Heart left ventricle (tissue), 16 donors: ENCODE measurements at regions not wholly inside any gene's neighbourhood (a gene's known extent, or its start where the extent isn't known, plus 50 kb on each side); places are given as distances from the start of the nearest gene placed in this dataset.

Source experiments
- ATAC-seq, 4 donors: fragments of 200-7000 bp; cut with Tn5 transposase; one replicate each; pipeline ENCODE4 v1.9.1; 2020 to 2022; ENCODE audit warnings: moderate library complexity in 4 of 4, mild to moderate bottlenecking in 3 of 4, moderate number of reproducible peaks in 1 of 4
- DNase-seq, 5 donors: peaks; one replicate each; pipeline ENCODE4 v3.0.0-alpha.2; 2020
- H3K27ac ChIP-seq, 12 donors: fragments of 200-600 bp; sonication (generic) in 4 of 12; one replicate each; pipeline versions ENCODE4 v1.5.0 to v1.8.0; 2016 to 2022; ENCODE audit warnings: mild to moderate bottlenecking in 2 of 12
- H3K27me3 ChIP-seq, 9 donors: fragments of 200-600 bp; sonication (generic) in 2 of 9; one replicate each; pipeline versions ENCODE4 v1.5.1 to v1.8.0; 2016 to 2022; ENCODE audit warnings: mild to moderate bottlenecking in 3 of 9
- H3K36me3 ChIP-seq, 9 donors: fragments of 200-600 bp; sonication (generic) in 2 of 9; one replicate each; pipeline versions ENCODE4 v1.5.0 to v1.8.0; 2018 to 2022; ENCODE audit warnings: mild to moderate bottlenecking in 2 of 9
- H3K4me1 ChIP-seq, 12 donors: fragments of 200-600 bp; sonication (generic) in 4 of 12; one replicate each; pipeline versions ENCODE4 v1.5.0 to v1.8.0; 2016 to 2022; ENCODE audit warnings: mild to moderate bottlenecking in 3 of 12
- H3K4me3 ChIP-seq, 12 donors: fragments of 200-600 bp; sonication (generic) in 4 of 12; one replicate each; pipeline versions ENCODE4 v1.5.0 to v1.8.0; 2017 to 2022; ENCODE audit warnings: mild to moderate bottlenecking in 9 of 12, moderate library complexity in 4 of 12
- H3K9me3 ChIP-seq, 12 donors: fragments of 200-600 bp; sonication (generic) in 4 of 12; one replicate each; pipeline versions ENCODE4 v1.5.0 to v1.8.0; 2016 to 2022; ENCODE audit warnings: mild to moderate bottlenecking in 1 of 12
- POLR2A ChIP-seq, 2 donors: fragments of 450-650 bp; IDR thresholded peaks; one replicate each; pipeline ENCODE4 v1.6.1; 2017; ENCODE audit warnings: antibody characterized with exemption in 2 of 2, mild to moderate bottlenecking in 2 of 2, moderate library complexity in 2 of 2
- WGBS, 4 donors: extraction: QIAGEN DNeasy Blood & Tissue Kit in 2 of 4; methylation state at CpG; one replicate each; pipeline versions ENCODE4 v1.1.5 to v1.1.7; 2013 to 2018; 5-methylcytosine and 5-hydroxymethylcytosine counted together
- intact Hi-C, 10 donors: fragments of 100-400 bp; cut with DNase I; formaldehyde crosslinking; loops; one replicate each; pipeline versions ENCODE4 v1.11.1 to v1.14.2; 2022
- TF ChIP-seq, protein P1 (sequence below), 12 donors: fragments of 200-600 bp; sonication (generic) in 4 of 12; IDR thresholded peaks; one replicate each; pipeline versions ENCODE4 v1.5.0 to v1.8.0; 2018 to 2022; ENCODE audit warnings: antibody characterized with exemption in 12 of 12, mild to moderate bottlenecking in 5 of 12
- donor health status: ischemic (EF 13 %, LVEDD 7.1; RV severe dilation, severe dysfunction).
- donor health status: healthy with polysubstance abuse.
- donor health status: DM: no; HTN: yes; CAD: no.
- donor health status: DM: no; HTN: no; CAD: no.
- donor health status: ischemic (EF 25% LVEDD 6.9; RV normal size, moderate dysfunction).
- donor health status: ischemic (EF 25% LVEDD 5.7; RV mildly dilated, moderate dysfunction).
- donor health status: healthy.
- donor health status: DM: yes; HTN: yes; CAD: no.
- donor health status: ischemic (EF 35%, LVEDD 5.7; RV mildly dilated, moderate dysfunction).
- donor health status: nonischemic (EF 11% LVEDD 7.7; RV severe dilation, severe dysfunction).
- donor health status: DM: yes; HTN: yes; CAD: no.
- donor health status: PGD.
- donor health status: ischemic (EF 29% LVEDD 5.4; RV normal size, mild dysfunction).
- donor health status: nonischemic (EF 23%, LVEDD 6.1; RV moderate dilation, normal function).

DNA sequence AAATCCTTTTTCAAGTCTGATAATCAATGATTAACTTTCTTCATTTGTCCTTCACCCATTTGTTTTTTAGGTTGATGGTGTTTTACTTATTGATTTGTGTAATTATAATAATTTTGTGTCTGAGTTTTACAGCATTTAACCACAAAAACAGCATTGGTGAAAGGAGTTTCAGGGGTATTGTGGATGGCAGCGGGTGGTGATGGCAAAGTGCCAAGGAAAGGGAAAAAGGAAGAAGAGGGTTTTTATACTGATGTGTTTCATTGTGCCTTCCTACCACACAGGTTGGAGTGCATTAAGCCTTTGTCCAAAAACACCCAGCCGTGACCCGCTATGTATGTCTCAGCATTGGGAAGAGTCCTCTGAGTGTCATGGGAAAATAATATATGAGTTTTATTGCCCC is 150.3 kb downstream of the DAD1 start:
- peaks cover 0 to 7% (median 0%) of the 10 kb centered on the region in 12 donors for H3K4me1 ChIP-seq
- intact Hi-C loops = no loop called here
- WGBS, 4 donors = 90 to 97% (median 93%) methylated on average over 3 of the region's 3 CpGs
- TF ChIP-seq, protein P1, sequence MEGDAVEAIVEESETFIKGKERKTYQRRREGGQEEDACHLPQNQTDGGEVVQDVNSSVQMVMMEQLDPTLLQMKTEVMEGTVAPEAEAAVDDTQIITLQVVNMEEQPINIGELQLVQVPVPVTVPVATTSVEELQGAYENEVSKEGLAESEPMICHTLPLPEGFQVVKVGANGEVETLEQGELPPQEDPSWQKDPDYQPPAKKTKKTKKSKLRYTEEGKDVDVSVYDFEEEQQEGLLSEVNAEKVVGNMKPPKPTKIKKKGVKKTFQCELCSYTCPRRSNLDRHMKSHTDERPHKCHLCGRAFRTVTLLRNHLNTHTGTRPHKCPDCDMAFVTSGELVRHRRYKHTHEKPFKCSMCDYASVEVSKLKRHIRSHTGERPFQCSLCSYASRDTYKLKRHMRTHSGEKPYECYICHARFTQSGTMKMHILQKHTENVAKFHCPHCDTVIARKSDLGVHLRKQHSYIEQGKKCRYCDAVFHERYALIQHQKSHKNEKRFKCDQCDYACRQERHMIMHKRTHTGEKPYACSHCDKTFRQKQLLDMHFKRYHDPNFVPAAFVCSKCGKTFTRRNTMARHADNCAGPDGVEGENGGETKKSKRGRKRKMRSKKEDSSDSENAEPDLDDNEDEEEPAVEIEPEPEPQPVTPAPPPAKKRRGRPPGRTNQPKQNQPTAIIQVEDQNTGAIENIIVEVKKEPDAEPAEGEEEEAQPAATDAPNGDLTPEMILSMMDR (IDR thresholded peaks at IDR 0.05) = no peak
- TF ChIP-seq POLR2A (IDR thresholded peaks at IDR 0.05) = no peak
- no peaks in the 10 kb centered on the region for H3K36me3 ChIP-seq
- H3K9me3 ChIP-seq = no peaks in the 10 kb centered on the region
- no peak for DNase-seq
- ATAC-seq = no peak
- H3K4me3 ChIP-seq = no peak overlapping the region
- no peak overlapping the region for H3K27ac ChIP-seq
- H3K27me3 ChIP-seq = no peaks in the 10 kb centered on the region

DNA sequence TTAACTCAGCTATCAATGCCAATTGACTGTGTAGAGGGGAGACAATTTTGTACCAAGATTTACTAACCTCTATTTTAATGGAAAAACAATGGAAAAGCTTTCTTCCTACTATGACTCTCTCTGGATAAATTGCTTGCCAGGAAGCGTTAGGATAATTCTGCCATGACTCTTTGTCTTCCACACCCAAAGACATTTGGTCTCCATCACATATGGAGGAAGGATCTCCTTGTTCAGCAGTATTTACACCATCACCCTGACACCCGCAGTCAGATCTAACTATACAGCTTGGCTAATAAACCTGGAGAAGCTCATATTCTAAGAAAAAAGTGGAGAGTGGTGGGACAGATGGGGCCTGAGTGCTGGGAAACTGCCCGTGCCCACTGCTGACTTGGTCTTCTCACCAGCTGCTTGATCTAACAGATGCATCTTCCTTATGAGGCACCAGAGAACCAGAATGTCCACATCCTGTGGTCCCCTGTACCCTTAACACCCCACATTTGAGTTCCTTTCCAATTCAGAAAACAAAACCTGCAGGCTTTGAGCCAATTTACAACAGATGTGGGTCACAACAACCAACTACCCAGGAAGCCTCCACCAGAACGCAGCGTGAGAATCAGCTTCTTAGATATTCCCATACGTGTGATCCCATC is 154.0 kb downstream of the DAD1 start:
- intact Hi-C loops = no loop called here
- TF ChIP-seq, protein P1 (IDR thresholded peaks at IDR 0.05) = no peak
- TF ChIP-seq POLR2A (IDR thresholded peaks at IDR 0.05) = no peak
- no peaks in the 10 kb centered on the region for H3K9me3 ChIP-seq
- H3K27me3 ChIP-seq = no peaks in the 10 kb centered on the region
- DNase-seq (no peak), ATAC-seq (no peak)
- no peaks in the 10 kb centered on the region for H3K36me3 ChIP-seq
- H3K27ac ChIP-seq = no peak overlapping the region
- WGBS, 4 donors = 89 to 96% (median 93%) methylated on average over 6 of the region's 6 CpGs
- H3K4me3 ChIP-seq = no peak overlapping the region
- peaks cover 0 to 30% (median 17%) of the 10 kb centered on the region in 12 donors for H3K4me1 ChIP-seq

DNA sequence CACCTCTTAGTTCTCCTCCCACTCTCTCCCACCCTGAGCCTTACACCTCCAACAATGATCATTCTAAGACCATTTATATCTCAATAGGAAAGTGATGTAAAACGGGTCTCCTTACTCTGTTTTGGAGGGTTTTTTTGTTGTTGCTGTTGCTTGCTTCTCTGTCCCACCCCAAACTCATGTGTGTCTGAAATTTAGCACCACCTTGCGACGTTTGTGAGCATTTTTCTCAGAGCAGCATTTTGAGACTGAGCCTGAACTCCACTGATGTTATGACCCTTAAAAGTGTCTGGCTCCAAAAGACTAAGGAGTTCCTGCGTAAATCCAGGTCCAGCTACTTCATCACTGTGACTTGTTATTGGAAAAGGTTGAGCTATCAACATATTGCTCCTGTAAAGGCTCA is 155.0 kb downstream of the DAD1 start:
- Histone ChIP-seq H3K9me3 (no peaks in the 10 kb centered on the region), H3K27ac (no peak overlapping the region), H3K27me3 (no peaks in the 10 kb centered on the region), H3K4me1 (peaks cover 0 to 38% (median 17%) of the 10 kb centered on the region in 12 donors), H3K4me3 (no peak overlapping the region), H3K36me3 (no peaks in the 10 kb centered on the region)
- intact Hi-C loops = no loop called here
- ATAC-seq (no peak), DNase-seq (no peak)
- 75 to 91% (median 81%) methylated on average over 4 of the region's 4 CpGs for WGBS, 4 donors
- TF ChIP-seq, protein P1 (IDR thresholded peaks at IDR 0.05) = no peak
- TF ChIP-seq POLR2A (IDR thresholded peaks at IDR 0.05) = no peak

DNA sequence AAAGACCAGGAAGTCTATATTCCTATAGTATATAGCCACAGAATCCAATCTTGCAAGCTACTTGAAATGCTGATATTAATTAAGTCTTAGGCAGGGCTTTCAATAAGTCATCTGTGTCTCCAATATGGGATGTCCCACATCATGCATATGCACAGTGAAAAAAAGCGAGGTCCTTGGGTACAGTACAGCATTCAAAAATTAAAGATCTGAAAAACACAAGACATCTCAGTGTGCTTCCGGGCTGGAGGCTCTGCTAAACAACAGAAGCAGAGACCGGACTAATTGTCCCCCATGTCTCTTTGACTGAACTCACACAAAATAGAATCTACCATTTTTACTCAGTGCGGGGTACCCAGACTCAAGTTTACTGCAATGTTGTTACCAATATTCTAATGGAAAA is 156.0 kb downstream of the DAD1 start:
- TF ChIP-seq POLR2A (IDR thresholded peaks at IDR 0.05) = no peak
- Histone ChIP-seq H3K4me3 (no peak overlapping the region), H3K27ac (peak overlapping the region in 1 of 12 donors; percentile 54), H3K36me3 (no peaks in the 10 kb centered on the region), H3K9me3 (no peaks in the 10 kb centered on the region), H3K27me3 (no peaks in the 10 kb centered on the region), H3K4me1 (peaks cover 0 to 48% (median 22%) of the 10 kb centered on the region in 12 donors)
- DNase-seq = no peak
- intact Hi-C loops = no loop called here
- ATAC-seq = no peak
- WGBS, 4 donors = 53 to 70% (median 57%) methylated on average over 4 of the region's 4 CpGs
